WTC11 (cell line): ENCODE measurements at regions not wholly inside any gene's neighbourhood (a gene's known extent, or its start where the extent isn't known, plus 50 kb on each side); places are given as distances from the start of the nearest gene placed in this dataset.

ENCODE experiments used
- ATAC-seq: fragments of 200-7000 bp; cut with Tn5 transposase; 2 replicates; pipeline ENCODE4 v1.10.0; 2021; ENCODE audit warnings: mild to moderate bottlenecking, moderate library complexity
- CTCF ChIA-PET: fragments of 300-600 bp; sonication (Branson Sonifier 250); formaldehyde crosslinking; loops from one replicate; lab custom pipeline; 2021; ENCODE audit warnings: antibody characterized with exemption; lab: Charles Lee
- POLR2A ChIA-PET: fragments of 350-600 bp; sonication (Branson Sonifier 250); formaldehyde crosslinking; loops from one replicate; lab custom pipeline; 2021; ENCODE audit warnings: antibody characterized with exemption; lab: Charles Lee
- DNase-seq: peaks from one replicate; pipeline ENCODE4 v3.0.0; 2021; ENCODE audit warnings: low spot score
- H3K27ac Mint-ChIP-seq: 2 replicates; pipeline ENCODE4 v1.8.0; 2021; ENCODE audit warnings: mixed read lengths
- H3K27me3 Mint-ChIP-seq: 2 replicates; pipeline ENCODE4 v1.8.0; 2021; ENCODE audit warnings: low read depth, mild to moderate bottlenecking, moderate library complexity, mixed read lengths
- H3K36me3 Mint-ChIP-seq: 2 replicates; pipeline ENCODE4 v1.8.0; 2021; ENCODE audit warnings: mixed read lengths
- H3K4me1 Mint-ChIP-seq: 2 replicates; pipeline ENCODE4 v1.8.0; 2022; ENCODE audit warnings: mixed read lengths
- H3K4me3 Mint-ChIP-seq: 2 replicates; pipeline ENCODE4 v1.8.0; 2021; ENCODE audit warnings: mild to moderate bottlenecking, moderate library complexity, mixed read lengths
- H3K9me3 Mint-ChIP-seq: 2 replicates; pipeline ENCODE4 v1.8.0; 2021; ENCODE audit warnings: mixed read lengths
- ATF6 ChIP-seq: sonication (generic); formaldehyde crosslinking; IDR thresholded peaks from 2 replicates; pipeline ENCODE4 v1.8.1; 2023; ENCODE audit warnings: mild to moderate bottlenecking, missing genetic modification reagents
- CBFB ChIP-seq: sonication (generic); formaldehyde crosslinking; IDR thresholded peaks from 2 replicates; pipeline ENCODE4 v1.8.1; 2022; ENCODE audit warnings: mild to moderate bottlenecking, low read depth, missing genetic modification reagents
- CTCF ChIP-seq: fragments of 200-600 bp; IDR thresholded peaks from 2 replicates; pipeline ENCODE4 v1.8.0; 2022; ENCODE audit warnings: antibody characterized with exemption
- ESRRA ChIP-seq: sonication (generic); formaldehyde crosslinking; IDR thresholded peaks from 2 replicates; pipeline ENCODE4 v1.8.1; 2022; ENCODE audit warnings: mild to moderate bottlenecking, missing genetic modification reagents, borderline replicate concordance
- IRF2 ChIP-seq: sonication (generic); formaldehyde crosslinking; IDR thresholded peaks from 2 replicates; pipeline ENCODE4 v1.8.0; 2022; ENCODE audit warnings: low read depth, missing genetic modification reagents, borderline replicate concordance
- JAZF1 ChIP-seq: fragments of 250-450 bp; sonication (Bioruptor Pico); IDR thresholded peaks from 2 replicates; pipeline ENCODE4 v1.9.0; 2021; ENCODE audit warnings: moderate library complexity, mild to moderate bottlenecking, inconsistent platforms
- MXD4 ChIP-seq: fragments of 250-450 bp; sonication (Bioruptor Pico); IDR thresholded peaks from 2 replicates; pipeline ENCODE4 v1.8.0; 2021; ENCODE audit warnings: mild to moderate bottlenecking, moderate library complexity, borderline replicate concordance
- NFATC4 ChIP-seq: fragments of 250-450 bp; sonication (Bioruptor Pico); IDR thresholded peaks from 2 replicates; pipeline ENCODE4 v1.9.0; 2021; ENCODE audit warnings: mild to moderate bottlenecking
- NFE2L1 ChIP-seq: sonication (generic); formaldehyde crosslinking; IDR thresholded peaks from 2 replicates; pipeline ENCODE4 v1.8.1; 2023; ENCODE audit warnings: missing genetic modification reagents
- NR1H2 ChIP-seq: sonication (generic); formaldehyde crosslinking; IDR thresholded peaks from 2 replicates; pipeline ENCODE4 v1.9.0; 2021; ENCODE audit warnings: mild to moderate bottlenecking, moderate library complexity, missing genetic modification reagents
- OVOL2 ChIP-seq: fragments of 250-450 bp; sonication (Bioruptor Pico); IDR thresholded peaks from 2 replicates; pipeline ENCODE4 v1.9.0; 2021; ENCODE audit warnings: mild to moderate bottlenecking, borderline replicate concordance
- RELA ChIP-seq: sonication (generic); formaldehyde crosslinking; IDR thresholded peaks from 2 replicates; pipeline ENCODE4 v1.8.1; 2022; ENCODE audit warnings: missing genetic modification reagents, mild to moderate bottlenecking, borderline replicate concordance
- SOX15 ChIP-seq: fragments of 250-450 bp; sonication (Bioruptor Pico); IDR thresholded peaks from 2 replicates; pipeline ENCODE4 v1.9.0; 2021; ENCODE audit warnings: mild to moderate bottlenecking
- ZBTB43 ChIP-seq: sonication (generic); formaldehyde crosslinking; IDR thresholded peaks from 2 replicates; pipeline ENCODE4 v1.8.1; 2023; ENCODE audit warnings: mild to moderate bottlenecking, missing genetic modification reagents
- ZNF138 ChIP-seq: sonication (generic); formaldehyde crosslinking; conservative IDR thresholded peaks from 2 replicates; pipeline ENCODE4 v1.8.1; 2022; ENCODE audit warnings: mild to moderate bottlenecking, moderate library complexity, missing genetic modification reagents
- ZNF396 ChIP-seq: fragments of 250-450 bp; sonication (Bioruptor Pico); IDR thresholded peaks from 2 replicates; pipeline ENCODE4 v1.8.0; 2021; ENCODE audit warnings: mild to moderate bottlenecking, moderate library complexity, borderline replicate concordance
- ZNF416 ChIP-seq: fragments of 250-450 bp; sonication (Bioruptor Pico); IDR thresholded peaks from 2 replicates; pipeline ENCODE4 v1.9.0; 2021; ENCODE audit warnings: mild to moderate bottlenecking, inconsistent platforms
- ZSCAN18 ChIP-seq: fragments of 250-450 bp; sonication (Bioruptor Pico); IDR thresholded peaks from 2 replicates; pipeline ENCODE4 v2.1.2; 2022; ENCODE audit warnings: mild to moderate bottlenecking, moderate library complexity

- TF ChIP-seq MXD4 (no peak), CBFB (CRISPR knock-in tag) (no peak), NFE2L1 (no peak), RELA (CRISPR knock-in tag) (no peak), NR1H2 (CRISPR knock-in tag) (no peak), ZNF396 (no peak), IRF2 (no peak), OVOL2 (no peak), SOX15 (no peak), ATF6 (no peak)
Observed at GRCh38 chr7:71042591-71042990, 89.4 kb upstream of the GALNT17 start (continued).

GRCh38 chr7:71050492-71050891 is 81.5 kb upstream of the GALNT17 start:
- ChIA-PET CTCF (no interaction called here), POLR2A (no interaction called here)
- no peak overlapping the region for H3K4me3 Mint-ChIP-seq
- no peak overlapping the region for H3K27ac Mint-ChIP-seq
- peaks cover 68% of the 10 kb centered on the region for H3K9me3 Mint-ChIP-seq
- peaks cover 3% of the 10 kb centered on the region for H3K27me3 Mint-ChIP-seq
- H3K4me1 Mint-ChIP-seq, result no peaks in the 10 kb centered on the region
- TF ChIP-seq JAZF1 (no peak), ZNF138 (no peak), ZNF416 (CRISPR knock-in tag) (no peak), NFATC4 (CRISPR knock-in tag) (no peak), CTCF (no peak), ZSCAN18 (no peak)
- H3K36me3 Mint-ChIP-seq, result peaks cover 50% of the 10 kb centered on the region
- no peak for ATAC-seq
- DNase-seq, result no peak

GRCh38 chr7:71055504-71055903 is 76.4 kb upstream of the GALNT17 start:
- no peak for DNase-seq
- peaks cover 38% of the 10 kb centered on the region for H3K36me3 Mint-ChIP-seq
- H3K4me1 Mint-ChIP-seq, result no peaks in the 10 kb centered on the region
- no peak overlapping the region for H3K4me3 Mint-ChIP-seq
- no peak overlapping the region for H3K27ac Mint-ChIP-seq
- H3K27me3 Mint-ChIP-seq, result peaks cover 3% of the 10 kb centered on the region
- no peak for TF ChIP-seq ZBTB43
- TF ChIP-seq ESRRA (CRISPR knock-in tag), result no peak
- ChIA-PET POLR2A (no interaction called here), CTCF (no interaction called here)
- ATAC-seq, result no peak
- peaks cover 51% of the 10 kb centered on the region for H3K9me3 Mint-ChIP-seq
